H1 (cell line): ENCODE measurements at regions not wholly inside any gene's neighbourhood (a gene's known extent, or its start where the extent isn't known, plus 50 kb on each side); places are given as distances from the start of the nearest gene placed in this dataset.

ENCODE experiments used
- CTCF ChIA-PET: fragments of 300-600 bp; sonication (Branson Sonifier 250); formaldehyde crosslinking; loops from one replicate; lab custom pipeline; 2021; ENCODE audit not compliant: partially characterized antibody; lab: Charles Lee
- POLR2A ChIA-PET: fragments of 300-600 bp; sonication (Branson Sonifier 250); formaldehyde crosslinking; loops from one replicate; lab custom pipeline; 2021; ENCODE audit warnings: inconsistent platforms; ENCODE audit not compliant: partially characterized antibody; lab: Charles Lee
- DNase-seq, 2 experiments: peaks; one replicate each; pipeline versions ENCODE4 v3.0.0 to v3.0.0-alpha.2; 2010 to 2022; ENCODE audit warnings: low spot score in 2 of 2, low read depth in 1 of 2, mixed read lengths in 1 of 2
- FAIRE-seq: peaks from 2 replicates; lab custom pipeline; 2011; peaks lifted over from hg19 to GRCh38; lab: Jason Lieb, UNC
- H2AFZ ChIP-seq: 2 replicates; pipeline ENCODE4 v1.8.1; 2012; ENCODE audit warnings: low read length, inconsistent platforms
- H2AK5ac ChIP-seq: 2 replicates; pipeline ENCODE4 v1.6.1; 2013; ENCODE audit warnings: low read depth, low read length
- H2BK120ac ChIP-seq: replicated peaks from 2 replicates; pipeline ENCODE3; 2013; ENCODE audit warnings: low read depth, low read length, inconsistent platforms
- H2BK12ac ChIP-seq: 2 replicates; pipeline ENCODE4 v1.6.1; 2013; ENCODE audit warnings: low read depth, low read length
- H2BK15ac ChIP-seq: 2 replicates; pipeline ENCODE4 v1.6.1; 2013; ENCODE audit warnings: low read length
- H2BK20ac ChIP-seq: 2 replicates; pipeline ENCODE4 v1.6.1; 2013; ENCODE audit warnings: low read length
- H2BK5ac ChIP-seq: 2 replicates; pipeline ENCODE4 v1.6.1; 2013; ENCODE audit warnings: low read depth, low read length
- H3K14ac ChIP-seq: 2 replicates; pipeline ENCODE4 v1.6.1; 2013; ENCODE audit warnings: inconsistent platforms; ENCODE audit not compliant: insufficient read length
- H3K18ac ChIP-seq: 2 replicates; pipeline ENCODE4 v1.6.1; 2013; ENCODE audit warnings: low read length; ENCODE audit errors: extremely low read depth
- H3K23ac ChIP-seq: 2 replicates; pipeline ENCODE4 v1.6.1; 2013; ENCODE audit warnings: inconsistent platforms; ENCODE audit not compliant: insufficient read length
- H3K23me2 ChIP-seq: 2 replicates; pipeline ENCODE4 v1.6.1; 2013; ENCODE audit warnings: low read depth, low read length
- H3K27ac ChIP-seq: 2 replicates; pipeline ENCODE4 v1.6.1; 2011; ENCODE audit warnings: low read depth, low read length, inconsistent platforms
- H3K27me3 ChIP-seq, 4 experiments: replicated peaks in 1 of 4; 1 replicate in 1 of 4; 2 replicates in 3 of 4; pipeline versions ENCODE4 v1.6.1 to v1.8.1; 2011 to 2013; ENCODE audit warnings: low read length in 3 of 4, mild to moderate bottlenecking in 3 of 4, inconsistent platforms in 2 of 4, mixed read lengths in 2 of 4, moderate library complexity in 1 of 4; ENCODE audit not compliant: control insufficient read depth in 3 of 4, insufficient read depth in 3 of 4; ENCODE audit errors: extremely low read depth in 1 of 4
- H3K36me3 ChIP-seq, 4 experiments: 2 replicates each; pipeline versions ENCODE4 v1.6.1 to v1.8.1; 2011 to 2013; ENCODE audit warnings: mild to moderate bottlenecking in 4 of 4, low read length in 3 of 4, moderate library complexity in 2 of 4, control low read depth in 1 of 4, inconsistent platforms in 1 of 4; ENCODE audit not compliant: insufficient read depth in 4 of 4, control insufficient read depth in 2 of 4
- H3K4ac ChIP-seq: replicated peaks from 2 replicates; pipeline ENCODE3; 2013; ENCODE audit warnings: low read length, low read depth, mixed read lengths, inconsistent platforms; ENCODE audit not compliant: insufficient read length
- H3K4me1 ChIP-seq, 4 experiments: replicated peaks in 1 of 4; 1 replicate in 1 of 4; 2 replicates in 3 of 4; pipeline versions ENCODE4 v1.6.1 to v1.8.1; 2011 to 2013; ENCODE audit warnings: low read length in 3 of 4, inconsistent platforms in 2 of 4, mixed read lengths in 1 of 4; ENCODE audit not compliant: insufficient read depth in 4 of 4, control insufficient read depth in 3 of 4
- H3K4me2 ChIP-seq, 2 experiments: 2 replicates each; pipeline versions ENCODE4 v1.6.1 to v1.8.1; 2011 to 2013; ENCODE audit warnings: low read depth in 2 of 2, low read length in 2 of 2, control low read depth in 1 of 2, inconsistent platforms in 1 of 2, mild to moderate bottlenecking in 1 of 2; ENCODE audit not compliant: insufficient read depth in 1 of 2
- H3K4me3 ChIP-seq, 4 experiments: fragments of 200-600, 300-600 bp in 1 of 4; sonication (generic), shearing (Covaris generic), sonication (Bioruptor Twin) in 1 of 4; 2 replicates each; pipeline versions ENCODE4 v1.5.1 to v1.8.1; 2011 to 2016; ENCODE audit warnings: low read length in 4 of 4, low read depth in 3 of 4, control low read depth in 2 of 4, inconsistent platforms in 2 of 4, mild to moderate bottlenecking in 2 of 4, mixed read lengths in 1 of 4, moderate library complexity in 1 of 4; ENCODE audit not compliant: insufficient read depth in 2 of 4; ENCODE audit errors: extremely low read depth in 1 of 4
- H3K56ac ChIP-seq: replicated peaks from 2 replicates; pipeline ENCODE3; 2013; ENCODE audit warnings: low read depth, mild to moderate bottlenecking, mixed read lengths, low read length, inconsistent platforms; ENCODE audit not compliant: insufficient read length
- H3K79me1 ChIP-seq: 2 replicates; pipeline ENCODE4 v1.6.1; 2013; ENCODE audit warnings: low read depth, low read length, control low read depth
- H3K79me2 ChIP-seq, 2 experiments: 2 replicates each; pipeline versions ENCODE4 v1.6.1 to v1.8.1; 2012 to 2013; ENCODE audit warnings: low read length in 2 of 2, mild to moderate bottlenecking in 2 of 2, inconsistent platforms in 1 of 2; ENCODE audit not compliant: insufficient read depth in 2 of 2, control insufficient read depth in 1 of 2
- H3K9ac ChIP-seq, 4 experiments: replicated peaks in 1 of 4; 1 replicate in 1 of 4; 2 replicates in 3 of 4; pipeline versions ENCODE4 v1.6.1 to v1.8.1; 2011 to 2013; ENCODE audit warnings: low read depth in 3 of 4, low read length in 3 of 4, control low read depth in 2 of 4, mild to moderate bottlenecking in 2 of 4, moderate library complexity in 2 of 4, inconsistent platforms in 1 of 4; ENCODE audit errors: extremely low read depth in 1 of 4
- H3K9me3 ChIP-seq, 2 experiments: 2 replicates each; pipeline versions ENCODE4 v1.6.1 to v1.8.1; 2012 to 2013; ENCODE audit warnings: mild to moderate bottlenecking in 2 of 2, moderate library complexity in 2 of 2, control low read depth in 1 of 2, inconsistent platforms in 1 of 2, low read depth in 1 of 2, low read length in 1 of 2, mixed read lengths in 1 of 2; ENCODE audit not compliant: insufficient read depth in 2 of 2
- H4K20me1 ChIP-seq, 2 experiments: replicated peaks in 1 of 2; 2 replicates each; pipeline versions ENCODE3 to v1.8.1; 2011 to 2013; ENCODE audit warnings: inconsistent platforms in 2 of 2, low read length in 2 of 2, mild to moderate bottlenecking in 1 of 2; ENCODE audit not compliant: insufficient read depth in 2 of 2, control insufficient read depth in 1 of 2
- H4K5ac ChIP-seq: 2 replicates; pipeline ENCODE4 v1.6.1; 2013; ENCODE audit warnings: low read length, low read depth, mixed read lengths, inconsistent platforms; ENCODE audit not compliant: insufficient read length
- H4K8ac ChIP-seq: 2 replicates; pipeline ENCODE4 v1.8.0; 2013; ENCODE audit warnings: mild to moderate bottlenecking, moderate library complexity, low read length, inconsistent platforms; ENCODE audit not compliant: insufficient read depth; ENCODE audit errors: extremely low read depth
- H4K91ac ChIP-seq: replicated peaks from 2 replicates; pipeline ENCODE3; 2013; ENCODE audit warnings: low read length, mixed read lengths, inconsistent platforms; ENCODE audit not compliant: insufficient read length
- BCL11A ChIP-seq, 2 experiments: IDR thresholded peaks; one replicate each; pipeline ENCODE4 v1.6.1; 2011; ENCODE audit warnings: low read depth in 2 of 2, low read length in 2 of 2, mild to moderate bottlenecking in 2 of 2
- BRCA1 ChIP-seq: IDR thresholded peaks from 2 replicates; pipeline ENCODE4 v1.6.1; 2012; ENCODE audit warnings: low read depth, low read length, improper control_type of control experiment
- CHD1 ChIP-seq: IDR thresholded peaks from 2 replicates; pipeline ENCODE4 v1.6.1; 2012; ENCODE audit warnings: low read depth, low read length, improper control_type of control experiment
- EZH2 ChIP-seq: fragments of 200-600 bp; sonication (generic); IDR thresholded peaks from 2 replicates; pipeline ENCODE4 v1.7.1; 2012; ENCODE audit warnings: low read depth, mild to moderate bottlenecking, moderate library complexity, low read length, inconsistent platforms; ENCODE audit not compliant: severe bottlenecking
- GABPA ChIP-seq: IDR thresholded peaks from 2 replicates; pipeline ENCODE4 v1.6.1; 2011; ENCODE audit warnings: mild to moderate bottlenecking, low read length, moderate library complexity, borderline replicate concordance; ENCODE audit not compliant: insufficient read depth
- RFX5 ChIP-seq: IDR thresholded peaks from 2 replicates; pipeline ENCODE4 v1.6.1; 2011; ENCODE audit warnings: low read depth, low read length, improper control_type of control experiment, borderline replicate concordance
- SAP30 ChIP-seq: fragments of 300-600 bp; sonication (generic); IDR thresholded peaks from 2 replicates; pipeline ENCODE4 v1.7.1; 2012; ENCODE audit warnings: low read length, moderate library complexity, mild to moderate bottlenecking, inconsistent platforms; ENCODE audit not compliant: insufficient read depth, insufficient replicate concordance
- SIX5 ChIP-seq: IDR thresholded peaks from 2 replicates; pipeline ENCODE4 v1.6.1; 2011; ENCODE audit warnings: mild to moderate bottlenecking, low read depth, low read length
- ZNF274 ChIP-seq: IDR thresholded peaks from 2 replicates; pipeline ENCODE4 v1.7.0; 2012; ENCODE audit warnings: low read length, borderline replicate concordance; ENCODE audit errors: extremely low read depth
- WGBS, 2 experiments: shearing (Covaris generic) in 1 of 2; methylation state at CpG; one replicate each; pipeline versions ENCODE4 v1.1.6 to v1.1.7; 2013 to 2015; ENCODE audit warnings: low lambda C conversion rate in 2 of 2, mixed read lengths in 2 of 2, inconsistent platforms in 1 of 2, low coverage in 1 of 2, missing lambda C conversion rate in 1 of 2; ENCODE audit not compliant: insufficient replicate concordance in 2 of 2, insufficient coverage in 1 of 2, insufficient read length in 1 of 2; ENCODE audit errors: extremely low coverage in 1 of 2, missing lambda C conversion rate in 1 of 2; 5-methylcytosine and 5-hydroxymethylcytosine counted together

- no peaks in the 10 kb centered on the region for H4K20me1 ChIP-seq
- no peak overlapping the region for H2AFZ ChIP-seq
- no peak overlapping the region for H3K4ac ChIP-seq
- no peak overlapping the region for H3K4me2 ChIP-seq
- H2AK5ac ChIP-seq: no peak overlapping the region
- H4K91ac ChIP-seq: no peak overlapping the region
- FAIRE-seq (no peak), DNase-seq (no peak)
- no peaks in the 10 kb centered on the region for H3K23me2 ChIP-seq
- H3K79me2 ChIP-seq: no peaks in the 10 kb centered on the region
- no peak overlapping the region for H4K5ac ChIP-seq
- peaks cover 0 to 7% (median 1%) of the 10 kb centered on the region in 4 experiments; a peak in 4 of 7 replicates for H3K4me1 ChIP-seq
- H3K23ac ChIP-seq: no peak overlapping the region
- no peak overlapping the region for H2BK12ac ChIP-seq
- no peak overlapping the region for H2BK20ac ChIP-seq
- no peak overlapping the region for H3K18ac ChIP-seq
- no peak overlapping the region for H2BK120ac ChIP-seq
- H3K9ac ChIP-seq: no peak overlapping the region
- ChIA-PET POLR2A (no interaction called here), CTCF (interaction anchor here (0.9 to 2.0 kb wide), 7 partner anchors 11 to 362 kb away, joined by 3 to 6 read pairs (median 3); no protein-coding TSS in a partner anchor)
- no peaks in the 10 kb centered on the region for H3K27me3 ChIP-seq
- no peak overlapping the region for H2BK5ac ChIP-seq
- no peak overlapping the region for H3K56ac ChIP-seq
- H3K79me1 ChIP-seq: no peaks in the 10 kb centered on the region
- no peaks in the 10 kb centered on the region for H3K9me3 ChIP-seq
- no peak overlapping the region for H3K14ac ChIP-seq
- no peak overlapping the region for H3K27ac ChIP-seq
- no peak overlapping the region for H4K8ac ChIP-seq
- 89% methylated on average over 5 of the region's 5 CpGs; no CpG with 5 or more reads in 1 of the 2 experiments for WGBS, 2 experiments
- TF ChIP-seq EZH2 (no peak), RFX5 (no peak), CHD1 (no peak), SAP30 (no peak), BRCA1 (no peak), SIX5 (no peak), GABPA (no peak), BCL11A (IDR thresholded peaks at IDR 0.05; ENCODE audit: low read depth in 2 of 2, low read length in 2 of 2) (no peak), ZNF274 (no peak)
- H3K4me3 ChIP-seq: no peak overlapping the region
- no peak overlapping the region for H2BK15ac ChIP-seq
- no peaks in the 10 kb centered on the region for H3K36me3 ChIP-seq
Observed at GRCh38 chr3:64393193-64393592, 167.9 kb upstream of the PRICKLE2 start.
